ENCODE measurements at regions not wholly inside any gene's neighbourhood (a gene's known extent, or its start where the extent isn't known, plus 50 kb on each side); places are given as distances from the start of the nearest gene placed in this dataset.
A peak's percentile ranks its signal among the peaks of the same experiment; 100 is the strongest.

DNA sequence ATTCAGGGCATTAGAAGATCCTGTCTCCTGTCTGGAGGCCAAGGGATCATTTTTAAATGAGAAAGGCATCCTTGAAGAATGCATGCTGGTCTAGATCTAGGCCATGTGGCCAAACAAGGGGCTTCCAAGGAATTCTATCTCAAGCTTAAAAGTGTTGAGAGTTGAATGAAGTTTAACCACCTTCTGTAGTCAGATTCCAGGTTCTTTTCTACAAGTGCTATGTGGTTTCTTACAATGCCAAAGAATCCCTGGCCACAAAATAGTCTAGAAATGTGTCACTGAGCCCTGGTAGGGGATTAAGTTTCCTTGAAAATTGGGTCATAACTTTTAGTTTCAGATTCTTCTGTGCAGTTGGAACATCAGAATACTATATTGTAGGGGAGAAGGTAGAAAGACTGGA is 640.7 kb upstream of the ACVR2A start:
- H3K36me3 ChIP-seq, result no peaks in the 10 kb centered on the region
- no peak overlapping the region for H3K4me3 ChIP-seq
- H3K9me3 ChIP-seq (ENCODE audit: low read depth), result no peaks in the 10 kb centered on the region
- H3K27ac ChIP-seq, result no peak overlapping the region
- DNase-seq (ENCODE audit: low read depth in 1 of 2, low spot score in 1 of 2), result peak in 1 of 2 donors; percentile 69
- H3K27me3 ChIP-seq, result no peaks in the 10 kb centered on the region
- TF ChIP-seq, protein P1, sequence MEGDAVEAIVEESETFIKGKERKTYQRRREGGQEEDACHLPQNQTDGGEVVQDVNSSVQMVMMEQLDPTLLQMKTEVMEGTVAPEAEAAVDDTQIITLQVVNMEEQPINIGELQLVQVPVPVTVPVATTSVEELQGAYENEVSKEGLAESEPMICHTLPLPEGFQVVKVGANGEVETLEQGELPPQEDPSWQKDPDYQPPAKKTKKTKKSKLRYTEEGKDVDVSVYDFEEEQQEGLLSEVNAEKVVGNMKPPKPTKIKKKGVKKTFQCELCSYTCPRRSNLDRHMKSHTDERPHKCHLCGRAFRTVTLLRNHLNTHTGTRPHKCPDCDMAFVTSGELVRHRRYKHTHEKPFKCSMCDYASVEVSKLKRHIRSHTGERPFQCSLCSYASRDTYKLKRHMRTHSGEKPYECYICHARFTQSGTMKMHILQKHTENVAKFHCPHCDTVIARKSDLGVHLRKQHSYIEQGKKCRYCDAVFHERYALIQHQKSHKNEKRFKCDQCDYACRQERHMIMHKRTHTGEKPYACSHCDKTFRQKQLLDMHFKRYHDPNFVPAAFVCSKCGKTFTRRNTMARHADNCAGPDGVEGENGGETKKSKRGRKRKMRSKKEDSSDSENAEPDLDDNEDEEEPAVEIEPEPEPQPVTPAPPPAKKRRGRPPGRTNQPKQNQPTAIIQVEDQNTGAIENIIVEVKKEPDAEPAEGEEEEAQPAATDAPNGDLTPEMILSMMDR (IDR thresholded peaks at IDR 0.05; ENCODE audit: low read depth, low read length), result no peak
- no peaks in the 10 kb centered on the region for H3K4me1 ChIP-seq (ENCODE audit: low read depth)

DNA sequence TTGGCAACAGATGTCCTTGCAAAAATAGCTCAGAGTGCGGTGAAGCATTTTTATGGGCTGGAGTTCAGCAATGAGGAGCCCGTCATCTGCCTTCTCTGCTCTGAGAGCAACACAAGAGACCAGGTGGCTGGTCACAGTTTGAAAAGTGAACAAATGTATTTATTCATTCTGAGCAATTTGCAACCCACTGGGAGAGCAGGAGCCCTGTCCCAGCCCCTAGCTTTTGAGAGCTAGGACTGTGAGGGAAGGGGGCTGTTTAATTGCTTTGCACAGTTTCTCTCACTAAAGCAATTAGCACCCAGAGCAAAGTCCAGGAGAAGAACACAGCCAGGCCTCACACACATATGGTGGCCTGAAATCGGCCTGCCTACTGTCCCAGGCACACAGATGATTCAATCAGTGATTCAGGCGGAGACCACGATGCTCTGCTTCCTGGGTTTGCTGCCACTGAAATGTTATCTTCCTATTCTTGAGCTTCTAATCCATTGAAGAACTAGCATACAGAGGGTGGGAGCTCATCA is 646.1 kb upstream of the ACVR2A start:
- Histone ChIP-seq H3K27ac (no peak overlapping the region), H3K9me3 (ENCODE audit: low read depth) (no peaks in the 10 kb centered on the region), H3K36me3 (no peaks in the 10 kb centered on the region), H3K27me3 (no peaks in the 10 kb centered on the region), H3K4me1 (ENCODE audit: low read depth) (no peaks in the 10 kb centered on the region), H3K4me3 (no peak overlapping the region)
- TF ChIP-seq, protein P1 (IDR thresholded peaks at IDR 0.05; ENCODE audit: low read depth, low read length), result no peak
- no peak for DNase-seq (ENCODE audit: low read depth in 1 of 2, low spot score in 1 of 2)

DNA sequence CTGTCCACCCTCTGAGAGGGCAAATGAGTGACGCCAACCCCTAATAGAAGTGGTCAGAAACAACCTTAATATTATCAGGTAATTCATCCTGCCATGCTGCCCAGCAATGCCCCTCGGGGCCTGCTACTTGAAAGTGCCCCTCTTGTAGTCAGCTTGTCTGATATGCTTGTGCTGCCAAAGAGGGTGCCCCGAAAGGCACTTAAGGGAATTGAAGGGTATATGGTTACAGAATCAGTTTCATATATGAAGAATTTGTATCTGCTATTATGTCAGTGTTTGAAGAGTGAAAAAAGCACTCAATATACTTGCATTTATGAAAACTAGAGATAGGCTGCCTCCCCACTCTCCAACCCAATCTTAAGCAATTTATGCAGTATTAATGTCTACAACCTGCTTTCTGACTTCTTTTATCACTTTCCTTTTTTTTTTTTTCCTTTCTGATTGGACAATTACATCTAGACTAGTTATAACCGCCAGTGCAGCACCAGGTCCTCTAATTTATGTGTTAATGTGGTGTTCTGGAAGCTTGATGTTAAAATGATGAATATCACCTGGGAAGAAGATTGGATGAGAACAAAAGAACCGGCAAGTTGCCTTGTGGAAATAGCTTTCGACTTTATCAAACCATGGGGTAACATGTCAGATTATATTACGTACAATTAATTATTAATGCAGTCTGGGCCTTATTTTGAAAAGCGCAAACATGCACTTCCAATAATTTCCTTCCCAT is 646.9 kb upstream of the ACVR2A start:
- no peaks in the 10 kb centered on the region for H3K9me3 ChIP-seq (ENCODE audit: low read depth)
- DNase-seq (ENCODE audit: low read depth in 1 of 2, low spot score in 1 of 2), result no peak
- H3K27me3 ChIP-seq, result no peaks in the 10 kb centered on the region
- no peaks in the 10 kb centered on the region for H3K4me1 ChIP-seq (ENCODE audit: low read depth)
- TF ChIP-seq, protein P1 (IDR thresholded peaks at IDR 0.05; ENCODE audit: low read depth, low read length), result no peak
- no peak overlapping the region for H3K27ac ChIP-seq
- H3K36me3 ChIP-seq, result no peaks in the 10 kb centered on the region
- H3K4me3 ChIP-seq, result no peak overlapping the region

DNA sequence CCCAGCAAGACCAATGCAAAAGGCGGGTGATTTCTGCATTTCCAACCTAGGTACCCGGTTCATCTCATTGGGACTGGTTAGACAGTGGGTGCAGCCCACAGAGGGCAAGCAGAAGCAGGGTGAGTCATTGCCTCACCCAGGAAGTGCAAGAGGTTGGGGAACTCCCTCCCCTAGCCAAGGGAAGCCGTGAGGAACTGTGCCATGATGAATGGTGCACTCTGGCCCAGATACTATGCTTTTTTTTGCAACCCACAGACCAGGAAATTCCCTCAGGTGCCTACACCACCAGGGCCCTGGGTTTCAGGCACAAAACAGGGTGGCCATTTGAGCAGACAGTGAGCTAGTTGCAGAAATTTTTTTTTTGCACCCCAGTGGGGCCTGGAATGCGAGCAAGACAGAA is 662.6 kb upstream of the ACVR2A start:
- Histone ChIP-seq H3K36me3 (no peaks in the 10 kb centered on the region), H3K4me3 (no peak overlapping the region), H3K4me1 (ENCODE audit: low read depth) (no peaks in the 10 kb centered on the region), H3K9me3 (ENCODE audit: low read depth) (no peaks in the 10 kb centered on the region), H3K27me3 (no peaks in the 10 kb centered on the region), H3K27ac (no peak overlapping the region)
- DNase-seq (ENCODE audit: low read depth in 1 of 2, low spot score in 1 of 2), result peak in 1 of 2 donors; percentile 16
- TF ChIP-seq, protein P1 (IDR thresholded peaks at IDR 0.05; ENCODE audit: low read depth, low read length), result no peak

DNA sequence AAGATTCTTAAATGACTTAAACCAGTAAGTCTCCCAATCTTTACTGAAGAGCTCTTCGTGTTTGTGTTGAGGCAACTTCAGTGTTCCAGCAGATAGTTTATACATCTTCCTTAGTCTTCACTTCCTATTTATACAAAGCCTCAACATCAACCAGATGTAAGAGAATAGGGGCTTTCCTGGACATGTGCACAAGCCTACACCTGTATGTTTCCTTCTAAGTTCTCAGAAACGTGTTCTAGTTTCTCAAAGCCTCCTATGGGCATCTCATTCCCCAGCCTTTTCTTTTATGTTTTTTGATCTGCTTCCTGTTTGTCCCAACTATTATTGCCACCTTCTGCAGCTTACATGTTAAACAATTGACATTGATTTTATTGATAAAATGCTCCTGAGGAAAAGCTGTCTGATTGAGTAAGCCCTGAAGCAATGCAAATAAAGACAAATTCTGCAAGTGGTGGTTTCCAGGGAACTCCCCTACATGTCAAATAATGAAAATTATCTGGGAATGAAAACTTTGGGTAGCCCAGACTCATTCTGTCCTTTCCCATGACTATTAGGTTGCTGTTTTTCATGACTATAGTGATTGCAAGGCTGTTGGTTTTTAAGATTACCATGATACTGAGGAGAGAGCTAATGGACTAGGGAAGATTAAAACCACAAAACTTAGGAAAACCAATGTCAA is 663.3 kb upstream of the ACVR2A start:
- no peak for DNase-seq (ENCODE audit: low read depth in 1 of 2, low spot score in 1 of 2)
- H3K36me3 ChIP-seq, result no peaks in the 10 kb centered on the region
- no peaks in the 10 kb centered on the region for H3K27me3 ChIP-seq
- no peaks in the 10 kb centered on the region for H3K4me1 ChIP-seq (ENCODE audit: low read depth)
- H3K9me3 ChIP-seq (ENCODE audit: low read depth), result no peaks in the 10 kb centered on the region
- TF ChIP-seq, protein P1 (IDR thresholded peaks at IDR 0.05; ENCODE audit: low read depth, low read length), result no peak
- H3K27ac ChIP-seq, result no peak overlapping the region
- H3K4me3 ChIP-seq, result no peak overlapping the region
